ENCODE measurements at regions not wholly inside any gene's neighbourhood (a gene's known extent, or its start where the extent isn't known, plus 50 kb on each side); places are given as distances from the start of the nearest gene placed in this dataset.

- H3K27ac ChIP-seq = no peak overlapping the region
- no peaks in the 10 kb centered on the region for H3K36me3 ChIP-seq (ENCODE audit: low read depth, missing control alignments)
- no peak for TF ChIP-seq POLR2A (IDR thresholded peaks at IDR 0.05)
- no peak for TF ChIP-seq CTCF (IDR thresholded peaks at IDR 0.05)
- H3K4me1 ChIP-seq = no peaks in the 10 kb centered on the region
- DNase-seq = no peak
- H3K27me3 ChIP-seq = no peaks in the 10 kb centered on the region
- no peaks in the 10 kb centered on the region for H3K9me3 ChIP-seq
- H3K4me3 ChIP-seq = no peak overlapping the region
- intact Hi-C loops (cut with DNase I; ENCODE audit: low total_unique reads) = no loop called here
- 87 to 96% methylated on average over 3 of the region's 3 CpGs for WGBS, 2 donors
Measured at GRCh38 chr1:56360021-56360420, 219.3 kb downstream of the PLPP3 start.

GRCh38 chr1:56359056-56359455, 220.3 kb downstream of the PLPP3 start:
- intact Hi-C loops (cut with DNase I; ENCODE audit: low total_unique reads) = no loop called here
- Histone ChIP-seq H3K4me1 (no peaks in the 10 kb centered on the region), H3K4me3 (no peak overlapping the region), H3K9me3 (no peaks in the 10 kb centered on the region), H3K36me3 (ENCODE audit: low read depth, missing control alignments) (no peaks in the 10 kb centered on the region), H3K27me3 (no peaks in the 10 kb centered on the region), H3K27ac (no peak overlapping the region)
- DNase-seq = no peak
- no peak for TF ChIP-seq CTCF (IDR thresholded peaks at IDR 0.05)
- no peak for TF ChIP-seq POLR2A (IDR thresholded peaks at IDR 0.05)
- WGBS, 2 donors = 96 to 100% methylated on average over 2 of the region's 2 CpGs

GRCh38 chr1:56357927-56358690, 221.3 kb downstream of the PLPP3 start:
- no peak for DNase-seq
- no peaks in the 10 kb centered on the region for H3K9me3 ChIP-seq
- intact Hi-C loops (cut with DNase I; ENCODE audit: low total_unique reads) = no loop called here
- H3K27me3 ChIP-seq = no peaks in the 10 kb centered on the region
- no peak overlapping the region for H3K27ac ChIP-seq
- no peaks in the 10 kb centered on the region for H3K36me3 ChIP-seq (ENCODE audit: low read depth, missing control alignments)
- no peak for TF ChIP-seq CTCF (IDR thresholded peaks at IDR 0.05)
- no peak for TF ChIP-seq POLR2A (IDR thresholded peaks at IDR 0.05)
- H3K4me3 ChIP-seq = no peak overlapping the region
- 70 to 78% methylated on average over 3 of the region's 3 CpGs for WGBS, 2 donors
- no peaks in the 10 kb centered on the region for H3K4me1 ChIP-seq

- Histone ChIP-seq H3K27ac (no peak overlapping the region), H3K9me3 (no peaks in the 10 kb centered on the region), H3K36me3 (ENCODE audit: low read depth, missing control alignments) (no peaks in the 10 kb centered on the region), H3K4me3 (no peak overlapping the region), H3K27me3 (no peaks in the 10 kb centered on the region), H3K4me1 (no peaks in the 10 kb centered on the region)
- DNase-seq = no peak
- WGBS, 2 donors = 92 to 94% methylated on average over 11 of the region's 11 CpGs
- no peak for TF ChIP-seq CTCF (IDR thresholded peaks at IDR 0.05)
- TF ChIP-seq POLR2A (IDR thresholded peaks at IDR 0.05) = no peak
- intact Hi-C loops (cut with DNase I; ENCODE audit: low total_unique reads) = no loop called here
Measured at GRCh38 chr1:56356376-56356990, 222.9 kb downstream of the PLPP3 start.

GRCh38 chr1:56355918-56356317, 223.4 kb downstream of the PLPP3 start:
- no peak overlapping the region for H3K4me3 ChIP-seq
- no peak for DNase-seq
- H3K4me1 ChIP-seq = no peaks in the 10 kb centered on the region
- no peak overlapping the region for H3K27ac ChIP-seq
- WGBS, 2 donors = 81 to 84% methylated on average over 3 of the region's 3 CpGs
- intact Hi-C loops (cut with DNase I; ENCODE audit: low total_unique reads) = no loop called here
- no peaks in the 10 kb centered on the region for H3K36me3 ChIP-seq (ENCODE audit: low read depth, missing control alignments)
- TF ChIP-seq CTCF (IDR thresholded peaks at IDR 0.05) (no peak), POLR2A (IDR thresholded peaks at IDR 0.05) (no peak)
- H3K27me3 ChIP-seq = no peaks in the 10 kb centered on the region
- H3K9me3 ChIP-seq = no peaks in the 10 kb centered on the region

All from testis (tissue), 2 donors.